Aorta (tissue), 5 donors: ENCODE measurements at regions not wholly inside any gene's neighbourhood (a gene's known extent, or its start where the extent isn't known, plus 50 kb on each side); places are given as distances from the start of the nearest gene placed in this dataset.

Source experiments
- ATAC-seq: fragments of 200-7000 bp; cut with Tn5 transposase; one replicate; pipeline ENCODE4 v1.9.1; 2022; ENCODE audit warnings: moderate library complexity; ENCODE audit not compliant: low FRiP score
- DNase-seq, 2 donors: peaks; one replicate each; pipeline ENCODE4 v3.0.0-alpha.2; 2020
- H3K27ac ChIP-seq, 2 donors: one replicate each; pipeline ENCODE4 v1.5.1; 2013; ENCODE audit warnings: low read length in 2 of 2, mild to moderate bottlenecking in 2 of 2, moderate library complexity in 2 of 2, control low read depth in 1 of 2, inconsistent platforms in 1 of 2, low read depth in 1 of 2
- H3K27me3 ChIP-seq, 2 donors: one replicate each; pipeline ENCODE4 v1.6.1; 2013; ENCODE audit warnings: control low read depth in 1 of 2, low read length in 1 of 2, mild to moderate bottlenecking in 1 of 2, moderate library complexity in 1 of 2; ENCODE audit not compliant: insufficient read depth in 2 of 2, control insufficient read depth in 1 of 2
- H3K36me3 ChIP-seq, 2 donors: one replicate each; pipeline ENCODE4 v1.6.1; 2013; ENCODE audit warnings: control low read depth in 1 of 2, low read length in 1 of 2, mild to moderate bottlenecking in 1 of 2; ENCODE audit not compliant: insufficient read depth in 2 of 2, control insufficient read depth in 1 of 2
- H3K4me1 ChIP-seq, 2 donors: one replicate each; pipeline ENCODE4 v1.6.1; 2013; ENCODE audit warnings: low read length in 2 of 2, control low read depth in 1 of 2, mild to moderate bottlenecking in 1 of 2, moderate library complexity in 1 of 2; ENCODE audit not compliant: insufficient read depth in 2 of 2, control insufficient read depth in 1 of 2
- H3K4me3 ChIP-seq, 2 donors: one replicate each; pipeline ENCODE4 v1.5.1; 2013; ENCODE audit warnings: low read length in 2 of 2, control low read depth in 1 of 2, mild to moderate bottlenecking in 1 of 2
- H3K9me3 ChIP-seq: one replicate; pipeline ENCODE4 v1.6.1; 2013; ENCODE audit warnings: mild to moderate bottlenecking, low read length; ENCODE audit not compliant: control insufficient read depth
- WGBS, 2 donors: extraction: QIAGEN DNeasy Blood & Tissue Kit; methylation state at CpG; one replicate each; pipeline ENCODE4 v1.1.7; 2013; 5-methylcytosine and 5-hydroxymethylcytosine counted together
- intact Hi-C, 2 donors: fragments of 100-400 bp; cut with DNase I; formaldehyde crosslinking; loops; one replicate each; pipeline versions ENCODE4 v1.14.2 to v1.15.0; 2022
- donor health status: healthy with polysubstance abuse.
- donor health status: Bipolar disorder and iron deficiency.
- donor health status: DM: no; HTN: no; CAD: no.
- donor health status: DM: no; HTN: no; CAD: no.
- donor health status: DM: yes; HTN: yes; CAD: no.

DNA sequence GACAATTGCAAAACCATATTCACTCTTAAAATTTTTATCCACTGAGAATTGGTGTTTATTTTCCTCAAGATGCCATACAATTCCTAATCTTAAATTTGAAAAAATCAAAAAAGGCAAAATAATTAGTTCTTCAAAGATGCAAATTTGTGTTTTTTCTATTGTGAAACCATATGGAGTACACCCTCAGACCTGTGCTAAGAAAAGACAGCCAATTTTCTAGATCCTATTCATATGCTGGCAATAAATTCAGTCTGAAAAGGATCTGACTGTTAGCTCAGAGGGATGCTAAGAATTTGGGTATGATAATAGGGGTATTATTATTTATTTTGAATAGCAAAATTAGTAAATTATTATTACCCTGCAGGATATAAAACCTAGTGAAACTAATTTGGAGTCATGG, 476.9 kb upstream of the SYT1 start:
- intact Hi-C loops, result no loop called here
- no peak overlapping the region for H3K27ac ChIP-seq
- H3K27me3 ChIP-seq, result peaks cover 0 to 2% of the 10 kb centered on the region in 2 donors
- no peak overlapping the region for H3K4me3 ChIP-seq
- no peak for DNase-seq
- ATAC-seq, result no peak
- no peaks in the 10 kb centered on the region for H3K4me1 ChIP-seq
- no peaks in the 10 kb centered on the region for H3K36me3 ChIP-seq
- no peaks in the 10 kb centered on the region for H3K9me3 ChIP-seq

DNA sequence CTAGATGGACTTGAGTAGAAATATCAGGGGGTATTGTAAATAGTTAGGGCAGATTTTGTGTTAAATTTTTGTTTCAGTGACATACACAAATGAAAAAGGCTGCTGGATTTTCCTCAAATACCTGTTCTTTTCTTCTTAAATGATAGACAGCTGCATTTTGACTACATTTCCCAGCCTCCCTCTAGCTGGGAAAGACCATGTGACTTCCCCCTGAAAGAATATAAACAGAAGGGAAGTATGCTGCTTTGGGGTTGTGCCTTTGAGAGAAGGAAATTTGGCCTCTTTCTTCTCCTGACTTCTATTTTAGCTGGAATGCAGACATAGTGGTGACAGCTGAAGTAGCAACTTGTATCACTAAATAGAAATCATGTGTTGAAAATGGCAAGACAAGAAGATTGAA, 476.1 kb upstream of the SYT1 start:
- DNase-seq, result no peak
- H3K36me3 ChIP-seq, result no peaks in the 10 kb centered on the region
- H3K4me3 ChIP-seq, result no peak overlapping the region
- H3K27ac ChIP-seq, result no peak overlapping the region
- no peaks in the 10 kb centered on the region for H3K4me1 ChIP-seq
- H3K9me3 ChIP-seq, result no peaks in the 10 kb centered on the region
- ATAC-seq, result no peak
- intact Hi-C loops, result no loop called here
- peaks cover 0 to 2% of the 10 kb centered on the region in 2 donors for H3K27me3 ChIP-seq

GRCh38 chr12:78390920-78391319, 473.7 kb upstream of the SYT1 start:
- intact Hi-C loops, result no loop called here
- 48 to 65% methylated on average over 5 of the region's 5 CpGs for WGBS, 2 donors

GRCh38 chr12:78392918-78393317, 471.7 kb upstream of the SYT1 start:
- no peaks in the 10 kb centered on the region for H3K9me3 ChIP-seq
- ATAC-seq (no peak), DNase-seq (no peak)
- H3K27me3 ChIP-seq, result peaks cover 0 to 2% of the 10 kb centered on the region in 2 donors
- H3K27ac ChIP-seq, result no peak overlapping the region
- 8 to 25% methylated on average over 2 of the region's 2 CpGs for WGBS, 2 donors
- no peak overlapping the region for H3K4me3 ChIP-seq
- H3K36me3 ChIP-seq, result no peaks in the 10 kb centered on the region
- H3K4me1 ChIP-seq, result no peaks in the 10 kb centered on the region
- intact Hi-C loops, result no loop called here

More at GRCh38 chr12:78390920-78391319, 473.7 kb upstream of the SYT1 start:
- H3K9me3 ChIP-seq, result no peaks in the 10 kb centered on the region
- DNase-seq (no peak), ATAC-seq (no peak)
- H3K27ac ChIP-seq, result no peak overlapping the region
- no peak overlapping the region for H3K4me3 ChIP-seq
- no peaks in the 10 kb centered on the region for H3K4me1 ChIP-seq
- H3K27me3 ChIP-seq, result peaks cover 0 to 2% of the 10 kb centered on the region in 2 donors
- H3K36me3 ChIP-seq, result no peaks in the 10 kb centered on the region

- H3K36me3 ChIP-seq, result no peaks in the 10 kb centered on the region
- 84 to 92% methylated on average over 1 of the region's 1 CpG for WGBS, 2 donors
- no peaks in the 10 kb centered on the region for H3K27me3 ChIP-seq
- no peaks in the 10 kb centered on the region for H3K9me3 ChIP-seq
- ATAC-seq (no peak), DNase-seq (no peak)
- intact Hi-C loops, result no loop called here
- no peak overlapping the region for H3K4me3 ChIP-seq
- H3K27ac ChIP-seq, result no peak overlapping the region
- no peaks in the 10 kb centered on the region for H3K4me1 ChIP-seq
Measured at GRCh38 chr12:78395961-78396360, 468.6 kb upstream of the SYT1 start.

- no peak for DNase-seq
- H3K4me1 ChIP-seq, result no peaks in the 10 kb centered on the region
- H3K27ac ChIP-seq, result no peak overlapping the region
- H3K36me3 ChIP-seq, result no peaks in the 10 kb centered on the region
- no peaks in the 10 kb centered on the region for H3K9me3 ChIP-seq
- intact Hi-C loops, result no loop called here
- WGBS, 2 donors, result 87 to 96% methylated on average over 1 of the region's 1 CpG
- no peaks in the 10 kb centered on the region for H3K27me3 ChIP-seq
- no peak overlapping the region for H3K4me3 ChIP-seq
- ATAC-seq, result no peak
Measured at GRCh38 chr12:78396538-78396937, 468.0 kb upstream of the SYT1 start.

DNA sequence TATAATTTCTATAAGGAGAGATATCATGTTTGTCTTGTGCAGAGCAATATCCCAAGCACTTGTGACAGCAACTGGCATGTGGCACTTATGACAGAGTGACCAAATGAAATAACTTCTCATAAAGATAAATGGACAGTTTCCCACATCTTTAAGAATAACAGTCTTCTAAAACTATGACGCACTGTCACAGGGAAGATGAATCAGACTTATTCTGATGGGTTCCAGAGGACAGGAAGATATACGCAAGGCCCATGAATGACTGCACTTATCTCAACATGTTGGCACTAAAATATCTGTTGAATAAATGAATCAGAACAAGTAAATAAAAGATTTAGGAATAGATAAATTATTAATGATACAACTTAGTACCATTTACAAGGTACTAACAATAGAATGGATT, 465.8 kb upstream of the SYT1 start:
- Histone ChIP-seq H3K9me3 (no peaks in the 10 kb centered on the region), H3K4me1 (no peaks in the 10 kb centered on the region), H3K27ac (no peak overlapping the region), H3K36me3 (no peaks in the 10 kb centered on the region), H3K4me3 (no peak overlapping the region), H3K27me3 (no peaks in the 10 kb centered on the region)
- 68 to 69% methylated on average over 2 of the region's 2 CpGs for WGBS, 2 donors
- ATAC-seq (no peak), DNase-seq (no peak)
- intact Hi-C loops, result no loop called here

DNA sequence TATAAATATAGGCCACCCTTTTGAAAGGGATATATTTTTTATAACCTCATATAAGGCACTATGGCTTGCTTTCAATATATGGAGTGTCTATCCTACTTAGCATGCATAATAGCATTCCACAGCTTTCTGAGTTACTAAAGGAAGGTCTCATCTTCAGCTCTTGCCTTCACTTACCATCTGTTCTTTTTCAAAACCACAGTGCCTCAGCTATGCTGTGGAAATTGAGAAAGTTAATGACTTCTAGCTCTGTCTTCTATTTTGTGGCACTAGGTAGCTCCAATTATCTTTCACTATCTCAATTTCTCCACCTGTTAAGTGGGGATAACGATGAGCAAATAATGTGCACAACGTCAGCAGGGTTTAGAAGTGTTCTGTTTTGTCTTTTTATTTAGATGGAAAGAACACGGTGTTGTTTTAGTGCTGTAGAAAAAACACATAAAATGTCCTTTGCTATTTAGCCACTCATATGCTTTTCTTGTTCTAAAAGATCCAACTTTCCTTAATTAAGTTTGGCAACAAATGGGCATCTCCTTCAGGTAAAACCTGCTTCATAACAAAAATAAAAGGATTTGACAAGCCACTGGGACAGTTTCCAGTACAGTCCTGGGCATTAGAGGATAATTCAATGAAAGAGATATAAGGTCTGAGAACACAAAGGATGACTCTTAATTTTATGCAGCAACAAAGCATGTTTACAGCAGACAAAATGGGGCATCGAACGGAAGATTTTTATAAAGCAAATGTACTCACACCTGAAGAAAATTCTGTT, 462.0 kb upstream of the SYT1 start:
- no peak for ATAC-seq
- intact Hi-C loops, result no loop called here
- Histone ChIP-seq H3K36me3 (no peaks in the 10 kb centered on the region), H3K27ac (no peak overlapping the region), H3K4me1 (no peaks in the 10 kb centered on the region), H3K9me3 (no peaks in the 10 kb centered on the region), H3K4me3 (no peak overlapping the region), H3K27me3 (no peaks in the 10 kb centered on the region)
- no peak for DNase-seq
- 57 to 63% methylated on average over 5 of the region's 5 CpGs for WGBS, 2 donors

DNA sequence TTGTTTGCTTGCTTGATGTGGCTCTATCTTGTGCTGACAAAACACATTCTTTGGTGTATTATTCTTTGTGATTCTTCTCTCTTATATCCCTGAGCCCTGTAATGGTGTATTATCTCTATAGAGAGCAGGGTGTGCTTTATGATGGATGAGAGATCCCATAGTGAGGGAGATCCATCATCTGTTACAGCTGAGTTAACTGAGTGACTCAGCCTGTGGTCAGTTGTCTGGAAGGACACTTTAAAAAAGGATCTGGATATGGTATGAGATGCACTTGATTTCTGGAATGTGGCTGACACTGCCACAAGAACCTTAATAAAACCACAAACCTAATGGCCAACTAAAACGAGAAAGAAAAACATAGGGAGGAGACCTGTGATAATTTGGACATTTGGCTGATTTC, 461.4 kb upstream of the SYT1 start:
- Histone ChIP-seq H3K27ac (no peak overlapping the region), H3K36me3 (no peaks in the 10 kb centered on the region), H3K4me3 (no peak overlapping the region), H3K4me1 (no peaks in the 10 kb centered on the region), H3K9me3 (no peaks in the 10 kb centered on the region), H3K27me3 (no peaks in the 10 kb centered on the region)
- WGBS, 2 donors, result 17 to 21% methylated on average over 1 of the region's 1 CpG
- ATAC-seq, result no peak
- DNase-seq, result no peak
- intact Hi-C loops, result no loop called here
